Spleen (tissue), 11 donors: ENCODE measurements at regions not wholly inside any gene's neighbourhood (a gene's known extent, or its start where the extent isn't known, plus 50 kb on each side); places are given as distances from the start of the nearest gene placed in this dataset.

ENCODE experiments used
- DNase-seq: peaks from one replicate; pipeline ENCODE4 v3.0.0-alpha.2; 2020
- H3K27ac ChIP-seq, 8 donors: fragments of 200-600 bp; sonication (generic) in 7 of 8; 1 replicate in 4 of 8; 2 replicates in 4 of 8; pipeline versions ENCODE4 v1.5.0 to v1.8.0; 2016 to 2021; ENCODE audit warnings: inconsistent platforms in 4 of 8, mild to moderate bottlenecking in 4 of 8, moderate library complexity in 1 of 8
- H3K27me3 ChIP-seq, 7 donors: fragments of 200-600 bp; sonication (generic) in 6 of 7; replicated peaks in 1 of 7; 1 replicate in 4 of 7; 2 replicates in 3 of 7; pipeline versions ENCODE4 v1.5.0 to v1.8.0; 2016 to 2021; ENCODE audit warnings: inconsistent platforms in 3 of 7, mild to moderate bottlenecking in 1 of 7
- H3K36me3 ChIP-seq, 6 donors: fragments of 200-600 bp; sonication (generic) in 5 of 6; 1 replicate in 4 of 6; 2 replicates in 2 of 6; pipeline versions ENCODE4 v1.5.0 to v1.8.0; 2016 to 2021; ENCODE audit warnings: inconsistent platforms in 2 of 6
- H3K4me1 ChIP-seq, 6 donors: fragments of 200-600 bp; sonication (generic) in 5 of 6; 1 replicate in 3 of 6; 2 replicates in 3 of 6; pipeline versions ENCODE4 v1.5.0 to v1.8.0; 2016 to 2021; ENCODE audit warnings: inconsistent platforms in 3 of 6
- H3K4me3 ChIP-seq, 8 donors: fragments of 200-600 bp; sonication (generic) in 7 of 8; 1 replicate in 4 of 8; 2 replicates in 4 of 8; pipeline versions ENCODE4 v1.5.0 to v1.8.0; 2016 to 2021; ENCODE audit warnings: inconsistent platforms in 4 of 8, mild to moderate bottlenecking in 4 of 8, moderate library complexity in 2 of 8
- H3K9me3 ChIP-seq, 8 donors: fragments of 200-600 bp; sonication (generic) in 7 of 8; 1 replicate in 4 of 8; 2 replicates in 4 of 8; pipeline versions ENCODE4 v1.5.0 to v1.8.0; 2016 to 2021; ENCODE audit warnings: inconsistent platforms in 4 of 8
- POLR2A ChIP-seq, 3 donors: fragments of 450-650 bp; IDR thresholded peaks; one replicate each; pipeline ENCODE4 v1.5.1; 2017; ENCODE audit warnings: antibody characterized with exemption in 3 of 3, mild to moderate bottlenecking in 1 of 3
- POLR2AphosphoS5 ChIP-seq, 3 donors: sonication (generic); formaldehyde crosslinking; IDR thresholded peaks; one replicate each; pipeline ENCODE4 v1.5.1; 2017; ENCODE audit warnings: antibody characterized with exemption in 3 of 3
- WGBS, 5 donors: extraction: QIAGEN DNeasy Blood & Tissue Kit in 3 of 5; methylation state at CpG; one replicate each; pipeline versions ENCODE4 v1.1.5 to v1.1.7; 2013 to 2018; 5-methylcytosine and 5-hydroxymethylcytosine counted together
- intact Hi-C: fragments of 100-400 bp; cut with DNase I; formaldehyde crosslinking; loops from one replicate; pipeline ENCODE4 v1.15.0; 2023; ENCODE audit warnings: low total_unique reads
- TF ChIP-seq, protein P1 (sequence below), 11 experiments: fragments of 200-600 bp in 7 of 11; fragments of 450-650 bp in 4 of 11; sonication (generic) in 4 of 11; IDR thresholded peaks in 8 of 11; conservative IDR thresholded peaks in 3 of 11; 1 replicate in 7 of 11; 2 replicates in 4 of 11; pipeline versions ENCODE4 v1.4.0 to v1.8.0; 2016 to 2021; ENCODE audit warnings: antibody characterized with exemption in 11 of 11, inconsistent platforms in 4 of 11, mild to moderate bottlenecking in 1 of 11
- donor health status: healthy with polysubstance abuse.
- donor health status: DM: no; HTN: no; CAD: no; lungs with moderate emphysema.
- donor health status: DM: no; HTN: no; CAD: no.
- donor health status: Bipolar disorder and iron deficiency.
- donor health status: healthy.
- donor health status: DM: no; HTN: no; CAD: no.
- donor health status: DM: yes; HTN: yes; CAD: no.

DNA sequence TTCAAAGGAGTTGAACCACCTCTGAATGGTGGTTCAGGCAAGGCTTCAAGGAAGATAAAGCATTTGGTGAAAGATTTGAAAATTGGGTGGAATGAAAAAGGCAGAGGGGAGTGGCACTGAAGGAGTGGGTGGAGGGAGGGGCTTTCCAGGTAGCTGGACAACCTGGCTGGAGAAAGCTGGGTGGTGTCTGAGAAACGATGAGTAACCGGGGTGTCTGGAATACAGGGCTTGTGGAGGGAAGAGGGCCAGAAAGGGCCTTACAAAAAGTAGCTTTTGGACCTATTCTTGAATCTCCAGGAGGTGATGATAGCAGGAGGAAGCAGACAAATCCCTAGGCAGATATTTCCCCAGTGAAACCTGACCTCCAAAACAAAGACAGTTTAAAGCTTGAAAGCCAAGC, 99.3 kb downstream of the RASSF10 start:
- TF ChIP-seq POLR2A (IDR thresholded peaks at IDR 0.05), result no peak
- TF ChIP-seq, protein P1, sequence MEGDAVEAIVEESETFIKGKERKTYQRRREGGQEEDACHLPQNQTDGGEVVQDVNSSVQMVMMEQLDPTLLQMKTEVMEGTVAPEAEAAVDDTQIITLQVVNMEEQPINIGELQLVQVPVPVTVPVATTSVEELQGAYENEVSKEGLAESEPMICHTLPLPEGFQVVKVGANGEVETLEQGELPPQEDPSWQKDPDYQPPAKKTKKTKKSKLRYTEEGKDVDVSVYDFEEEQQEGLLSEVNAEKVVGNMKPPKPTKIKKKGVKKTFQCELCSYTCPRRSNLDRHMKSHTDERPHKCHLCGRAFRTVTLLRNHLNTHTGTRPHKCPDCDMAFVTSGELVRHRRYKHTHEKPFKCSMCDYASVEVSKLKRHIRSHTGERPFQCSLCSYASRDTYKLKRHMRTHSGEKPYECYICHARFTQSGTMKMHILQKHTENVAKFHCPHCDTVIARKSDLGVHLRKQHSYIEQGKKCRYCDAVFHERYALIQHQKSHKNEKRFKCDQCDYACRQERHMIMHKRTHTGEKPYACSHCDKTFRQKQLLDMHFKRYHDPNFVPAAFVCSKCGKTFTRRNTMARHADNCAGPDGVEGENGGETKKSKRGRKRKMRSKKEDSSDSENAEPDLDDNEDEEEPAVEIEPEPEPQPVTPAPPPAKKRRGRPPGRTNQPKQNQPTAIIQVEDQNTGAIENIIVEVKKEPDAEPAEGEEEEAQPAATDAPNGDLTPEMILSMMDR (IDR thresholded peaks at IDR 0.05 in 8 of 11, conservative IDR thresholded peaks at IDR 0.05 in 3 of 11), result no peak
- H3K27ac ChIP-seq, result no peak overlapping the region
- H3K36me3 ChIP-seq, result no peaks in the 10 kb centered on the region
- no peak for DNase-seq
- WGBS, 5 donors, result 78 to 94% (median 89%) methylated on average over 2 of the region's 2 CpGs
- peaks cover 0 to 12% (median 2%) of the 10 kb centered on the region in 8 donors for H3K9me3 ChIP-seq
- peaks cover 0 to 19% (median 7%) of the 10 kb centered on the region in 6 donors for H3K4me1 ChIP-seq
- H3K27me3 ChIP-seq, result peaks cover 0 to 54% (median 0%) of the 10 kb centered on the region in 7 donors
- H3K4me3 ChIP-seq, result no peak overlapping the region
- intact Hi-C loops, result no loop called here

DNA sequence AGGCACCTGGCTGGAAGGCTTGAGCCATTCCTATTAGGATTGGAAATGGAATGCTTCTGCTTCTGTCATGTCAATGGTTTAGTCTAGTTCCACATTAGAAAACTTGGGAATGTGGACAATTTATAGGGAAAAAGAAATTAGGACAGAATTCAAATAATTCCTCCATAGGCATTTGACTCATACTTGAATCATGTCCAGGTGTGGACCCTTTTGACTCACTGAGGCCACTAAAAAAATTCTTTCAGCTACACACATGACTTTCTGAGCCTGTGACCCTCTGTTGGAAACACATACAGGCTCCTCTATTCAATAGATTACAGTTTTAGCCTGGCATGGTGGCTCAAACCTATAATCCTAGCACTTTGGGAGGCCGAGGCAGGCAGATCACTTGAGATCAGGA, 100.5 kb downstream of the RASSF10 start:
- TF ChIP-seq POLR2A (IDR thresholded peaks at IDR 0.05) (no peak), POLR2AphosphoS5 (IDR thresholded peaks at IDR 0.05) (no peak)
- TF ChIP-seq, protein P1 (IDR thresholded peaks at IDR 0.05 in 8 of 11, conservative IDR thresholded peaks at IDR 0.05 in 3 of 11), result no peak
- Histone ChIP-seq H3K4me3 (no peak overlapping the region), H3K4me1 (peaks cover 0 to 16% (median 7%) of the 10 kb centered on the region in 6 donors), H3K36me3 (no peaks in the 10 kb centered on the region), H3K9me3 (peaks cover 0 to 12% (median 2%) of the 10 kb centered on the region in 8 donors), H3K27me3 (peaks cover 0 to 60% (median 0%) of the 10 kb centered on the region in 7 donors), H3K27ac (no peak overlapping the region)
- intact Hi-C loops, result no loop called here
- no peak for DNase-seq
- WGBS, 5 donors, result 85 to 100% (median 90%) methylated on average over 1 of the region's 1 CpG

DNA sequence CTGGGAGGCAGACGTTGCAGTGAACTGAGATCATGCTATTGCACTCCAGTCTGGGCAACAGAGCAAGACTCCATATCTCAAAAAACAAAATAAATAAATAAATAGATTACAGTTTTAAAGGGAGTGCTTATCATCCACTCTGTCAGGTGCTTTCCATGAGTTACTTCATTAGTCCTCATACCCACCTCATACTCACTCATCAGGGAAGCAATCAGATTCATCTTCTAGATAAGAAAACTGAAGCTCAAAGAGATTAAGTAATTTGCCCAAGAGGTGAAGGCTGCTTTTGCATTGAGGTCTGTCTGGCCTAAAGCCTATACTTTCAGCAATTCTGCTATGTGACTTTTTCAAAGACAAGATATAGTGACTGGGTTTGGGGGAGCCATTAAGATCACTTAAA, 101.0 kb downstream of the RASSF10 start:
- H3K27me3 ChIP-seq, result peaks cover 0 to 65% (median 0%) of the 10 kb centered on the region in 7 donors
- DNase-seq, result no peak
- intact Hi-C loops, result no loop called here
- no peaks in the 10 kb centered on the region for H3K36me3 ChIP-seq
- WGBS, 5 donors, result 80 to 100% (median 86%) methylated on average over 1 of the region's 1 CpG
- peaks cover 0 to 10% (median 4%) of the 10 kb centered on the region in 6 donors for H3K4me1 ChIP-seq
- no peak for TF ChIP-seq POLR2A (IDR thresholded peaks at IDR 0.05)
- TF ChIP-seq, protein P1 (IDR thresholded peaks at IDR 0.05 in 8 of 11, conservative IDR thresholded peaks at IDR 0.05 in 3 of 11), result no peak
- TF ChIP-seq POLR2AphosphoS5 (IDR thresholded peaks at IDR 0.05), result no peak
- no peak overlapping the region for H3K27ac ChIP-seq
- H3K9me3 ChIP-seq, result peaks cover 0 to 12% (median 2%) of the 10 kb centered on the region in 8 donors
- no peak overlapping the region for H3K4me3 ChIP-seq

DNA sequence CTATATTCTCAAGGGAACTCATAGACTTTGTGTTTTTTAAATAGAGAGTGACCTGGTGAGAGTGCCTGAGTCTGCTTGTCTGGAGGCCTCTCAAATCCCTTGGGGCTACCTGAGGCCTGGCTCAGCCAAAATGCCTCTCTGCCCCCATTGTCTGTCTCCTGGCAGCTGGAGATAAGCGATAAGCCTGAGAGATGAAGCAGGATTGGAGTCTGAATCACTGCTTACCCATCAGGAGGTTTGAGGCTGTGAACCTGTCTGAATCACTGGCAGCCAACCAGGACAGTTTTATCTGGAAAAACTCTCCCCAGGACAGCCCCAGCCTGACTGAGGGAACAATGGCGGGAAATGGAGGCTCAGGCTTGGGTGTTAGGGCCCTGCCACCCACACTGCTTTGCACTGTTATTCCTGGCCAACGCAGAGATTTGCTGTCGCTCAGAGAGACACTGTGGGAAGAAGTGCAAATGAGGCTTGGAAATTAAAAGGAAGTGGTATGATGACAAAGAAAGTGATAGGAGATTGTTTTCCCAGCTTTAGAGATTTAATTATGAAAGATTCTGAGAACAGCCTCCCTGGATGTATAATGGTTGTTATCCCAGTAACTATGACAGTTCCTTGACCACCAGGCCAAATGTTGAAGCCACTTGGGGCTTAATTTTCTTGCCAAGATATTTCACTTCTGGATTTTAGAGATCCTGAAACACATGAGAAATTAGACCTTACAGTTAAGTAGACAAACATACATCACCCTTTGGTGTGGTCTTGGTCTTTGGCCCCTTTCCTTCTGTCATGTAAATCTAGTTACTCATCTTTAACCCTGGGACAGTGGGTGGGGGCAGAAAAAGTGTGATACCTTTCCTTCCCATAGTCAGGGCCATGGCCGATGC, 102.1 kb downstream of the RASSF10 start:
- intact Hi-C loops, result no loop called here
- Histone ChIP-seq H3K4me1 (peaks cover 0 to under 1% (median 0%) of the 10 kb centered on the region in 6 donors), H3K36me3 (no peaks in the 10 kb centered on the region), H3K27ac (no peak overlapping the region), H3K4me3 (no peak overlapping the region), H3K27me3 (peaks cover 0 to 67% (median 0%) of the 10 kb centered on the region in 7 donors), H3K9me3 (peaks cover 0 to 12% (median 2%) of the 10 kb centered on the region in 8 donors)
- no peak for DNase-seq
- no peak for TF ChIP-seq POLR2A (IDR thresholded peaks at IDR 0.05)
- TF ChIP-seq, protein P1 (IDR thresholded peaks at IDR 0.05 in 8 of 11, conservative IDR thresholded peaks at IDR 0.05 in 3 of 11), result no peak
- TF ChIP-seq POLR2AphosphoS5 (IDR thresholded peaks at IDR 0.05), result no peak
- WGBS, 5 donors, result 86 to 97% (median 88%) methylated on average over 5 of the region's 5 CpGs
